Coronary artery (tissue), 2 donors: ENCODE measurements at regions not wholly inside any gene's neighbourhood (a gene's known extent, or its start where the extent isn't known, plus 50 kb on each side); places are given as distances from the start of the nearest gene placed in this dataset.

Experiments
- DNase-seq: peaks from one replicate; pipeline ENCODE4 v3.0.0-alpha.2; 2017; ENCODE audit warnings: low spot score
- H3K27ac ChIP-seq, 2 donors: fragments of 200-600 bp; sonication (generic); one replicate each; pipeline ENCODE4 v1.5.1; 2016 to 2019
- H3K4me3 ChIP-seq: fragments of 200-600 bp; sonication (generic); 2 replicates; pipeline ENCODE4 v1.5.1; 2016; ENCODE audit warnings: mild to moderate bottlenecking, moderate library complexity
- TF ChIP-seq, protein P1 (sequence below): fragments of 200-600 bp; sonication (generic); IDR thresholded peaks from one replicate; pipeline ENCODE4 v1.5.1; 2019; ENCODE audit warnings: antibody characterized with exemption

- H3K27ac ChIP-seq, result no peak overlapping the region
- TF ChIP-seq, protein P1, sequence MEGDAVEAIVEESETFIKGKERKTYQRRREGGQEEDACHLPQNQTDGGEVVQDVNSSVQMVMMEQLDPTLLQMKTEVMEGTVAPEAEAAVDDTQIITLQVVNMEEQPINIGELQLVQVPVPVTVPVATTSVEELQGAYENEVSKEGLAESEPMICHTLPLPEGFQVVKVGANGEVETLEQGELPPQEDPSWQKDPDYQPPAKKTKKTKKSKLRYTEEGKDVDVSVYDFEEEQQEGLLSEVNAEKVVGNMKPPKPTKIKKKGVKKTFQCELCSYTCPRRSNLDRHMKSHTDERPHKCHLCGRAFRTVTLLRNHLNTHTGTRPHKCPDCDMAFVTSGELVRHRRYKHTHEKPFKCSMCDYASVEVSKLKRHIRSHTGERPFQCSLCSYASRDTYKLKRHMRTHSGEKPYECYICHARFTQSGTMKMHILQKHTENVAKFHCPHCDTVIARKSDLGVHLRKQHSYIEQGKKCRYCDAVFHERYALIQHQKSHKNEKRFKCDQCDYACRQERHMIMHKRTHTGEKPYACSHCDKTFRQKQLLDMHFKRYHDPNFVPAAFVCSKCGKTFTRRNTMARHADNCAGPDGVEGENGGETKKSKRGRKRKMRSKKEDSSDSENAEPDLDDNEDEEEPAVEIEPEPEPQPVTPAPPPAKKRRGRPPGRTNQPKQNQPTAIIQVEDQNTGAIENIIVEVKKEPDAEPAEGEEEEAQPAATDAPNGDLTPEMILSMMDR, result no peak
- no peak overlapping the region for H3K4me3 ChIP-seq
- DNase-seq, result no peak
Observed at GRCh38 chr4:140266958-140267568, 106.4 kb upstream of the SCOC start.

- TF ChIP-seq, protein P1, result no peak
- DNase-seq, result no peak
- Histone ChIP-seq H3K4me3 (no peak overlapping the region), H3K27ac (no peak overlapping the region)
Observed at GRCh38 chr4:140260227-140260626, 106.2 kb upstream of the MAML3 start.

- no peak for DNase-seq
- no peak overlapping the region for H3K4me3 ChIP-seq
- no peak overlapping the region for H3K27ac ChIP-seq
- TF ChIP-seq, protein P1, result no peak
Observed at GRCh38 chr4:140258476-140258875, 104.5 kb upstream of the MAML3 start.

DNA sequence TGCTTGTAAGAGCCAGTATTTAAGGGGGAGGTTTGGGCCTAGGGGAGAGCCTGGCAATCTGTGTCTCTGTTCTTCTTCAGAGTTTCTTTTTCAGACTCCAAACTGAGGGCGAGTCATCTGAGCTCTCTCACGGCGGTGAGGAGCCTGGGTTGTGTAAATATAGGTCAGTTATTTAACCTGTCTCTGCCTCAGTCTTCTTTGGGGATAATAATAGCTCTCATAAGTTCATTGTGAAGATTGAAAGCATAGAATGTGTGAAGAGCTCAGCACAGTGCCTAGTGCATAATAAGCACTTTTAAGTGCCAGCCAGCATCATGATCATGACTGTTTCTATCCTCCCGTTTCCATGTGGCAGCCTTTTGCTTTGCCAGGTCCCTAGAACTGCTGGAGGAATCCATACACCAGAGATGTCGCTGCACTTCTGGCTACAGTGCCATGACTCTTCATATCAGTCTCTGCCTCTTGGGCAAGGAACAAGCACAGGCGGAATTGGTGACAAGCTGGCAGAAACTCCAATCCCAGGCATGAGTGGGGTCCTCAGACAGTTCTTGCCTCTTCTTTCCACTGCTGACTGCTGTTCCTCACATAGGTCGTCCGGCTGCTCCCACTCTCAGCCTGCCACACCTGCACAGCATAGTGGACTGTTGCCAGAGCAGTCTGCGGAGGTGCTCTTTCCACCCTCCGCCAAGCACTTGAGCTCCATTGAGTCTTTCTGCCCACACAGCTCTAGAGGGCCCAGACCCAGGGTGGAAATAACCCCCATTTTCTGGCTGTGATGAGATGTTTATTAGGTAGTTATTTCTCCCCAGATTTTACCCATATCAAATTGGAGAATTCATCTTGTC lies 103.7 kb upstream of the MAML3 start:
- Histone ChIP-seq H3K4me3 (no peak overlapping the region), H3K27ac (no peak overlapping the region)
- TF ChIP-seq, protein P1, result no peak
- DNase-seq, result no peak

DNA sequence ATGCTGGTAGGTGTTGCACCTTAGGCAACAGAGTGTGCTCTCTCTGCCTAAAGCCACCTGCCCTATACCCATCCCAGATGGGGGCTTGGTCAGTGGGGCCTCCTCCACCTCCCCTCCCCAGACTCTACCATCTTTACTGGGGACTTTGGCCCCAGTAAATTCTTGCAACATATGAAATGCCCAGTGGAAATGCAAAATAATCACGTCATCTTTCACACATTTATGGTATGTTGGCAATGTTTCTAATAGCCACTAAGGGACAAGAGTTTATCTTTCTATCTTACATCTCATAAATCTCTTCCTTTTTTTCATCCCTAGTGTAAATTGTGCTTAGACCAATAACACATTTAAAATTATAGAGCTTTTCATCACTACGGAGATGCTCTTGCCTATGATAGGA lies 103.0 kb upstream of the MAML3 start:
- H3K4me3 ChIP-seq, result no peak overlapping the region
- DNase-seq, result no peak
- TF ChIP-seq, protein P1, result no peak
- H3K27ac ChIP-seq, result no peak overlapping the region

DNA sequence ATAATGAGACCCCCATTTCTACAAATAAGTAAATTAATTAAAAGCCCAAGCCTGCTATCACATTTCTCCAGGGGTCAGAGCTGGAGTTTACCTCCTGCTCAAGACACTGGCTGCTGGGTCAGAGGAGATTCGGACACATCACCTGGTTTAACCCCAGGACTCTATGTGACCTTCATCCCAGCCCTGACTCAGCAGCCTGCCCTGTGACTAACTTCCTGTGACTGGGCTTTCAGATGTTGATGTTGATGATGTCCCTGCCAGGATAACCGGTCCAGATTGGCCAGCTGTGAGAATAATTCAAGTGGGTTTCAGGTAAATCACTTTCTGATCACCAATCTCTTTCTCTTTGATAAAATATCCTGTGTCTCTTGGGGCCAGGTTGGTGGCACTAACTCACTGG lies 102.4 kb upstream of the MAML3 start:
- no peak for DNase-seq
- no peak overlapping the region for H3K27ac ChIP-seq
- H3K4me3 ChIP-seq, result no peak overlapping the region
- TF ChIP-seq, protein P1, result no peak

DNA sequence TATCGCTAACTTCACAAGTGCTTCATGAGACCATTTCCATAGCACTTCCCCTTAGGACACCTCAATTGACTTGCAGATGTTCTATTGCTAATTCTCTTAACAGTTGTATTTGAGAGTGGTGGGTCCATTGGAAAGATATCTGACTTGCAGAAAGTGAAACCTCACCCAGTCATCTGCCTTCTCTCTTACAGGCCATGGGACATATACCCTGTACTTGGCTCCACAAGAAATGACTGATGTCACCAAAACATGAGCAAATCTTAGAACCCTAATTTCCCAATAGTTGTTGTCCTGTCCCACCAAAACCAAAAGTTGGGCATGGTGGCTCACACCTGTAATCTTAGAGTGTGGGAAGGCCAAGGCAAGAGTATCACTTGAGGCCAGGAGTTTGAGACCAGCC lies 101.9 kb upstream of the MAML3 start:
- DNase-seq, result no peak
- TF ChIP-seq, protein P1, result no peak
- Histone ChIP-seq H3K4me3 (no peak overlapping the region), H3K27ac (no peak overlapping the region)
